HG03060 (cell line): ENCODE measurements at regions not wholly inside any gene's neighbourhood (a gene's known extent, or its start where the extent isn't known, plus 50 kb on each side); places are given as distances from the start of the nearest gene placed in this dataset.
"Not testable (repeated sequence)": the region's sequence is repeated elsewhere in the genome, so short reads cannot be mapped to it uniquely, and the experiment has no call there.

ENCODE experiments used
- ATAC-seq: cut with Tn5 transposase; IDR thresholded peaks from one replicate; pipeline ENCODE4 v1.9.1; 2021; ENCODE audit warnings: low read depth, moderate number of reproducible peaks; ENCODE audit not compliant: unreplicated experiment

DNA sequence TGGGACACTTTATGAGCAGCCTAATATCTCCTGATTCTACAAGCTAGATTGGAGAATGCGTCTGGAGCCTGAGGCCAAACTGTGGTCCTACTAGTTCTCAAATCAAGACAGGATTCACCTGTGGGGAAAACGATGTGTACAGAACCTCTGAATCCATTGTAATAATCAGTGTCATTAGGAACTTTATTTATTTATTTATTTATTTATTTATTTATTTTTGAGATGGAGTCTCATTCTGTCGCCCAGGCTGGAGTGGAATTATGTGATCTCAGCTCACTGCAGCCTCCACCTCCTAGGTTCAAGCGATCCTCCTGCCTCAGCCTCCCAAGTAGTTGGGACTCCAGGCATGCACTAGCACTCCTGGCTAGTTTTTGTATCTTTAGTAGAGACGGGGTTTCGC is 52.6 kb upstream of the KIF26B start:
- not testable (repeated sequence) for ATAC-seq

DNA sequence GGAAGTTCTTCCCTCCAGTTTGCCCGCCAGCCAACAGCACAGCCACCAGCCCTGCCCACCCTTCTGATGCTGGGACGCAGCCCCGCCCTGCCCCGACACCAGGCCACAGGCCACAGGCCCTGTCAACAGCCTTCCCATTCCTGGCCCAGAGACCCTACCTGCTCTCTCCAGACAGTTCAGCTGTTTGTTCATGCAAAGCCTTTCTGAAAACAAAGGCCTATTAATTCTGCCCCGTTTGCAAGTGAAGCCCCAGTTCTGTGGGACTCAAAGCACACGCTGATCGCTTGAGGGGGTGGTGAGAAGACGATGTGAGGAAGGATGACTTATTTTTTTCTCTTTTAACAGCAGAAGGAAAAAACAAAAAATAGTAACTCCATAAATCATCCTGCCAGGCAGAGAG is 55.4 kb upstream of the KIF26B start:
- ATAC-seq = no peak

DNA sequence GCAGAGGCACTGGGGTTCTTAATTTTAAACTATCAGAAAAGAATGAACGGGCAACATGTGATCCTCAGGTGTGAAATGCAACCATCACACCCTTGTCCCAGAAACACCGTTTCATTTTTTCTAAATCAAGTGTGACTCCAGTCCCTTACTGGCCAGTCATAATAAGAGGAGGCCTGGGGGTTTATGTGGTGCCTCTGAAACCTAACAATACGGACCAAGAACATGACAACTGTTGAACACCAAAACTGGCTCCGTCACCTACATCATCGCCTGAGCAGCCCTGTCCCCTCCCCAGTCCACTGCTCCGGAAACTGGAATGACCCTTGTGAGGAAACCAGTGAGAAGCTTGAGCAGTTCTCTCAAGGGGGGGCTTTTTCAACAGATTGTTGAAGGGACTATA is 55.9 kb upstream of the KIF26B start:
- ATAC-seq = no peak

DNA sequence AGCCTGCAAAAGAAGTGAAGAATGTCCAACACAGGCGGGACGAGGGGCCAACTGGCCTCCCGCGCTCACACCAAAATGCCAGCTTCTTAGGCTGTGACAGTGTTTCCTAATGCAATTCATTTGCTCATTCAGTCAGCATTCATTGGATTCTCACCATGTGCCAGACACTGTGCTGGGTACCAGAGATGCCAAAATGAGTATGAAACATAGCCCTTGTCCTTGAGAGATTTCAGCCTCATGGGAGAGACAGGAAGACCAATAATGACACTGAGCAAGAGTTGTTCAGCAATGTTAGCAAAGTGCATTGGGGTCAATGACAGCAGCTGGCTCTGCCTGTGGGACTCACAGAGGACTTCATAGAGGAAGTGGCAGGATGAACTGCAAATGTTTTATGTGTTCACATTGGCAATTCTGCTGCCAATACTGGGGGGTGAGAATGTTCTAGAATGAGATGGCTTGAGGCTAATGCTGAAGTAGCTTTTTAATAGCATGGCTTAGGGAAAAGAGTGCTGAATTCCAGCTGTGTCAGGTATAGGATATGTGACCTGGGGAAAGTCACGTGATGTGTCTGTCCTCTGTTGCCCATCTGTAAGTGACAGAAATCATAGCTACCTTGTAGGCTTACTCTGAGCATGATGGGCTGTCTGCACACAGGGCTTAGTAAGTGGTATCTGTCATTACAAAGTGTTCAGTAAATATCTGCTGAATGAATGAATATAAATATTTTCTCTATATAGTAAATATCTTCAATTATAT is 58.3 kb upstream of the KIF26B start:
- ATAC-seq = no peak

DNA sequence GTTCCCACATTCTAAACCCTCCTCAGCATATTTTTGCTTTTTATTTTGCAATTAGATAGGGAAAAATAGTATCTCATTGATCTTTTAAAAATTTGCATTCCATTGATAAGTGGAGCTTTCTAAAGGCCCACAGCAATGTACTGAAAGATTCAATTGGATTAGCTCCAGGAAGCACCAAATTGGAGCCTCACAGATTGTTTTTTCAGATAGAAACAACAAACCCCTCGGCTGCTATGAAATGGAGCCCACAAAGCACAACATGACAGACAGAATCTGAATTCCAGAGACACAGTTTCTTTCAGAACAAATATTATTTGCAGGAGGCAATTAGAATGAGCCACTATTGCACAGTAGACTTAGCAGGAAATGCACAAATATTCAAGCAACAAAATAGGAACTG is 58.9 kb upstream of the KIF26B start:
- ATAC-seq = no peak

DNA sequence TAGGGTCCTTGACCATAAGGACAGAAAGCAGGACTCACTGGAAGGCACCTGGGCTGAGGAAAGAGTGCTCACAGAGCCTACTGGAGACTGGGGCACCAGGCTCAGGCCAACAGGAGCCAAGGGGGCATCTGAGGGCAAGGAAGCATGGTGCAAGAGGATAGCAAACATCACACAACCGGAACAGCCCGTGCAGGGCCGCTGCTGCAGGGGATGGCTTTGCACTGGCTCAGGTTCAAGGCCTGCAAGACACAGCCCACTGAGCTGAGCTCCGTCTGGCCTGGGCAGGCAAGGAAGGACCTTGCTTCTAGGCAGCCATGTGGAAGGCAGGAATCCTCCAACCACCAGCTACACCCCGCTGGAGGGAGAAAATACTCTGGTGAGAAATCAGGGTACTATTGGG is 59.8 kb upstream of the KIF26B start:
- ATAC-seq = no peak

DNA sequence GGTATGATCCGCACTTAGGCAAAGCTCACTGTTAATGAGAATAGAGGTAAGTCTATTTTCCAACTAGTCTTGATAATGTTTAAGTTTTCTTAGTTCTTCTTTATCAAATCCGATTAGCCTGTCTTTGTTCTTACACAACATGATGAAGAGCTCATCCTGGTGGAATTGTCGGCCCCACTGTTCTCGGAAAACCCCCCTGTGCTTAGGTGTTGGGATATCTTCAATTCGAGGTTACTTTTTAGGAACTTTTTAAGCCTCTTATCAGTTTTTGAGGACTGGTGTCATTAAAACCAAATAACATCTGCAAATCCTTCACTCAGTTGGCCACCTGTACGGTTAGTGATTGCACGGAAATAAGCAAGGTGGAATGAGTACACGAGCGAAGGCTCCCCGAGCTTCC is 60.7 kb upstream of the KIF26B start:
- no peak for ATAC-seq

DNA sequence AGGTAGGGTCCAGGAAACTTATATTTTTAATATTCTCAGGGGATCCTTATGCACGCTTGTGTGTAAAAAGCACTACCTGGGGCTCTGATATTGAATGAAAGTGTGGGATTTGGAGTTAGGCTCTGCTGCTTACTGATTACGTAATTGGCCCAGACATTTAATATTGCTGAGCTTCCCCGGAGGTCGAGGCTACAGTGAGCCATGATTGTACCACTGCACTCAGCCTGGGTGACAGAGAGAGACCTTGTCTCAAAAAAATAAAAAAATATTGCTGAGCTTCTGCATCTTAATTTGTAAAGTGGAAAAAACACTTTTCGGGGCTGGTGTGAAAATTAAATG is 62.2 kb upstream of the KIF26B start:
- ATAC-seq = no peak

DNA sequence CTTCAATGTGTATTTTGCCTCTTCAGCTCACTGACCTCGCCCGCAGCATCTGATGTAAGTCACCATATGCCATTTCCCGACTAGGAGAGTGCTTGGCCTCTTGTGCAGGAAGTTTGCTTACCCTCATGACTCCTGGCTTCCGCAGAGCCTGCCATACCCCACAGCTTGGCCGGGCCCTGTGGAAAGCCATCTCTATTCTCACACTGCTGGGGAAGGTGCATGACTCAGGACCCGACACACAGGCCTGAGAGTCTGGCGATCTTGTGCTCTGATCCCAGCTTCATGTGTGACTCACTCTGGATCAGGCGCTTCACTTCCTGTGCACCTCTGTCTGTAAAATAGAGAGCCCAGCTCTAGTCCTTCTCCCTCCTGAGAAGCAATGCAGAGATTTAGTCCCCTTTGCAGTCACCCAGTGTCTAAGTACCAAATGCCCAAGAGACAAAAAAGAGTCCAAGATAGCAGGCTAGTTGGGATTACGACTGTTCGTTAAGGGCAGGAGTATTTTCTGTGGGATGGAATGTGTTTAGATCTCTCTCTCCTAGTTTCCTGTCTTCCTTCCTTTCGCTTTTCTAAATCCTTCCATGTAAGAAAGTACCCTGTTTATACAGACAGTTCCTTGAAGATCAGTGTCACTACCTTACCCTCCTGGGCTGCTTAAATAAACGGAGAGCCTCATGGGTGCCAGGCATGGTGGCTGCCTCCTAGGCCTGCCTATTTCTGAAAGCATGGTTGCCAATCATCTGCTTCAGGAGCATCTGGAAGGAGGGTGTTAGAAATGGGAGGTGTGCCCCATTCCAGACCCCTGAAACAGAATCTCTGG is 62.8 kb upstream of the KIF26B start:
- ATAC-seq = no peak

DNA sequence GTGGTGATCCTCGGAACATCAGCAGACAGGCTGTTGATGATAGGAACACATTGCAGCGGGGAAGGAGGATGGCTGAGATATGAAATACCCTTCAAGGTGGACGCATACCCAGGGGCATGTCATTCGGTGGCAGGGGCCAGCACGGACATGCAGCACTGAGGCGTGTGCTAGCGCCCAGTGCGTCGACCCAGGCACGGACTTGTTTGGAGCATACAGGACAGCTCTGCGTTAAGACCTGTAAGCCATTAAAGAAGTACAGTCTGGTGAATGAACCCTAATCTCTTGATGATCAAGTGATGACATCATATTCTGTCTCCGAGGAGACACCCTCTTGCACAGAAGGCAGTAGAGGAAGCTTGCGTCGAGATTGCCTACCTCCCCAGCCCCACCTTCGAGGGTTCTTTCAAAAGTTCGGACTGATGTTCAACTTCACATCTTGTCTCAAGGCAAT is 63.6 kb upstream of the KIF26B start:
- no peak for ATAC-seq

DNA sequence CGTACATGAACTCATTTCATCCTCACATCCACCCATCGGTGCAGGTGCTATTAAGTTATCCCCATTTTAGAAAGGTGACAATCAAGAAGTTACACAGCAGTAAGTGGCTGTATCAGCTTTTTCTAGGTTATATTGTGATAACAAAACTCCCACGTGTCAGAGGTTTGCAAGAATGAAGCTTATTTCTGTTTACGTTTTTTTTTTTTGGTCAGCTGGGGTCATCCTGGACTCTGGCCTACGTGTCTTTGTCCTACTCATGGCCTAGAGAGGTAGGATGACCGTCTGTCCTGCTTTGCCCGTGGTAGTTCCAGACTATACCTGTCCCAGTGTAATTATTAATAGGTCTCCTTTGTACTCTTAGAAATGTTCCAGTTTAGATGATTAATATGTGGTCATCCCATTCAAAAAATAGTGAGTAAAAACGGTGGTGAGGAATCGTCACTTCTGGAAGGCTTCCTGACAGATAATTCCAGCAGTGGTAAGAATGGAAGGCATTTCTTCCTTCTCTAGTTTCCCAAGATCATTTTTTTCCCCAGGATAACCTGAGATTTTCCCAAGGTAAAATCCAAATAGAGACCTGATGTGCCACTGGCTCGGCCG is 64.2 kb upstream of the KIF26B start:
- no peak for ATAC-seq

DNA sequence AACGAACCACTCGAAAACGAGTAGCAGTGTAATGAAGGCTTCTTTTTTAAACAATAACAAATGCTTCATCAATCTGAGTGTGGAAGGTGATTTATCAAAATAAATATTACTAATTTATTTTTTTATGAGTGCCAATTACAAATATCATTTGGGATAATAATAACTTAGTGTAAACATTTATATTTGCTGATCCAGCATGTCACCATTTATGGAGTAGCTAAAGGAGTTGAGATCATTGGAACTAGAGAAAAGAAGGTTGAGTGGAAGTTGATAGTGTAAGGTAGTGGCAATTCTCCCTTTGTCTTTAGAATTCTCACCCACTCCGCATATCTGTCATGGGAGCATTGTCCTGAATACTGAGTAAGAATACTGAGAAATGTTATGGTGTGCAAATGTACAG is 67.1 kb upstream of the KIF26B start:
- ATAC-seq = no peak

DNA sequence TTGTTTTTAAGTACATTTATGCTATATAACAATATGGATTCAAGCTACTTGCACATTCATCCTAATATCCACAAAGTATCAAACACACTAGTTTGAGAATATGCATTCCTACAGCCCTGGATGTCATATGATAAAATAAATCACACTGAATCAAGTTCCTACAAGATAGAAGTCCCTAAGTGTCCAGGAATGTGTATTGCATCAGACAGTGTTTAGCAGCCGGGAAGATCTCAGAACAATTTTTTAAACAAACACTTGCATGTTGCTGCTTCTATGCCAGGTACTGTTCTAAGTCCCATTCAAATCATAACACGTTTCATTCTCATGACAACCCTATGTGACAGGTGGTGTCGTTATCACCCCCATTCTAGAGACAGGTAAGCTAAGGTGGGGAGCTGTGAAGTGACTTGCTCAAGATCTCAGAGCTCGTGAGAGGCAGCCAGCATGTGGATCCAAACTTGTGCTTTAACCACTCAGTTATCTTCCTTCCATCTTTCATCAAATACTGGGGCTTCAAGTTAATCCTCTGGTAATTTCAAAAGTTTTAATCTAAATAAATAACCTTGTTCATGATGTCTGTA is 68.3 kb upstream of the KIF26B start:
- ATAC-seq = no peak

DNA sequence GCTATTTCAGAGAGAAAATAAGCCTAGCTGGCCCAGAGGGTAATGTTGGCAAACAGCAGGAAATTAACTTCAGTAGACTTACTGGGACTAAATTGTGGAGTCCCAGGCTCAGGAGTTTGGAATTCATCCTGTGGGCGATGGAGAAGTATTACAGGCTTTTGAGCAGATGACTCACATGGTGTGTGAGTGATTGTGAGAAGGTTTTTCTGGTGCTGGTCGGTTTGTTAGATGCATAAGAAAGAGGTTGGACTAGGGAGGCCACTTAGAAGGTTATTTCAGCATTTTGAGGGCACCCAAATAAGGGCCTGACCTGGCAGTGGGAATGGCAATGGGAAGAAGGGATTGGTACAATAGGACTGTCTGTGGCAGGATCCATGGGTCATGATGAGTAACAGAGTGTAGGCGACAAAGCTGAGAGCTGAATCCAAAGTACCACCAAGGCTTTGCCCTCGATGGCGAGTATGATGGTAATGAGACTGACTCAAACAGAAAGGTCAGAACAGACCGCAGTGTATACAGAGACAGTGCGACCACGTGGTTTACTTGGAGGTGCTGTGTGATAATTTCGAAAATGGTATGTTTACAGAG is 69.2 kb upstream of the KIF26B start:
- ATAC-seq = peak; percentile 67

DNA sequence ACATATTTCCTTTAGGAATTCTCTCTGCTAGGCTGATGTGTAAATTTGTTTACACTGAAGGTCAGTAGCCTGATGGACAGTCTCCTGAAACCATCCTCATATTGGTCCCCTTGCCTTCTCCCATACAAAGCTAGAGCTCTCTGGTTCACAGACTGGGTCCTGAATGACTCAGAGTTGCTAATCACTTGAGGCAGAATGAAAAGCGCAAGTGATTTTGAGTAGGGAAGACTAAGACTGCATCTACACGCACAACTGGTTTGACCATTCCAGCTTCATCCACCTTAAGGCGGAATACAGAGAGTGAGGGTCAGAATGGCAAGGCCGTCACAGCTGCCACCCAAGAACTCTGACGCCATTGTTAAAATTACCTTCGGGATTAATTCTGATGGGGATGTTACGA is 70.2 kb upstream of the KIF26B start:
- no peak for ATAC-seq

DNA sequence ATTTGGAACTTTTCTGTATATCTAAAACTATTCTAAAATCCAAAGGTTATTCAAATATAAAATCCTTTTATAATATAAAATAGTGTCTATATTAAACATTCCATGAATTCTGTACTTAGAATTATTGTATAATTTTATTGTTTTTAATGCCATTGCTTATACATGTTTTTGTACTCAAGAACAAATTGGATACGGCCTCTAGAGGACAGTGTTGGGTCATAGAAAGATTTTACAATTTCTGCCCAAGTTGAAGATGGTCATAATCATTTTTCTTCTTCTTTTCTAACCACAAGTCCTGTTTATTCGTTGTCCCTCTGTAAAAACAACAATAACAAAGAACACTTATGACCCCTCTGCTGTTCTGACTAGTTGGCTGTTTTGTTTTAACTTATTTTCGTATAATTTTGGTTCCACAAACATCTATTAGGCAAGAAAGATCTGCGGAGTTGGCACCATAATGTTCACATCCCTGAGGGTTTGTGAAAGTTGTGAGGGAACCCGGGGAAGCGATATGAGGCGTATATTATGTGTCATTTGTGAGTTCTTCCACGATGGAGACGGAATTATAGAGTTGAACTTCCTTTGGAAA is 75.7 kb upstream of the KIF26B start:
- ATAC-seq = no peak

DNA sequence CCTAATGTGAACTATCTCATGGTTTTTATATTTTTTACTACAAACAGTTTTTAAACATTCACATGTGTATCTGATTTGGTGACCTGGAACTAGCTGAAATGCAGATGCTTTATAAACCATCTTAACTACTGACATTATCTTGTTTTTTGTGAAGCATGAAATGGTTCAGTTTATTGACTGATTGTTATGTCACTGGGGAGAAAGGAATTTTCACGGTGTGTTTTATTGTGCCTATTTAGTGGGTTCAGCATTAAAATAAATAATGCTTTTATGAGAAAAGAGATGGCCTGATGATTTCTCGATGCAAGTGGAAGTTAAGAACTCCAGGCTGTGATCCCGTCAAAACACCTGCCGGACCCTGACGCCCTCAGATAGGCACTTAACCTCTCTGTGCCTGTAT is 79.9 kb upstream of the KIF26B start:
- ATAC-seq = no peak

DNA sequence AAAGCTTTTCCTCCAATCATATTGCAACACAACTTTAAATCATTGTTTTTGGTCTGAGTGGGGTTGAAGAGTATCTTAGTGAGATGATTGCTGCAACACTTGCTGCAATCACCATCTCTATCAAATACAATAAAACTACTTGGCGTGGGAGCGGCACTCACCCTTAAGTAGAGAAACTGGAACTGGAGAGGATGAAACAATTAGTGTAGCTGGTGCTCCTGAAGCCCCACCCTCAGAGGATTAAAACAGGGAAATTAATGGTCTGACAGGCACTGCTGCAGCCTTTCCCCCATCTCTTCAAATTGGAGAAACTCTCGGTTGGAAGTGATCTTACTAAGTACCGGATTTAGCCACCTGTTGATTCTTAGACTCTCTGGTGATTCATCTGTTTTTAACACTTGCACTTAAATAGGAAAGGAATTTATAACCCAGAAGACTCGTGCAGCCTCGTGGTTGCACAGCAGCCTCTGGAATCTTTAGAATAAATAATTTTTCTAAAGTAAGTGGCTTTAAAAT is 80.5 kb upstream of the KIF26B start:
- no peak for ATAC-seq

DNA sequence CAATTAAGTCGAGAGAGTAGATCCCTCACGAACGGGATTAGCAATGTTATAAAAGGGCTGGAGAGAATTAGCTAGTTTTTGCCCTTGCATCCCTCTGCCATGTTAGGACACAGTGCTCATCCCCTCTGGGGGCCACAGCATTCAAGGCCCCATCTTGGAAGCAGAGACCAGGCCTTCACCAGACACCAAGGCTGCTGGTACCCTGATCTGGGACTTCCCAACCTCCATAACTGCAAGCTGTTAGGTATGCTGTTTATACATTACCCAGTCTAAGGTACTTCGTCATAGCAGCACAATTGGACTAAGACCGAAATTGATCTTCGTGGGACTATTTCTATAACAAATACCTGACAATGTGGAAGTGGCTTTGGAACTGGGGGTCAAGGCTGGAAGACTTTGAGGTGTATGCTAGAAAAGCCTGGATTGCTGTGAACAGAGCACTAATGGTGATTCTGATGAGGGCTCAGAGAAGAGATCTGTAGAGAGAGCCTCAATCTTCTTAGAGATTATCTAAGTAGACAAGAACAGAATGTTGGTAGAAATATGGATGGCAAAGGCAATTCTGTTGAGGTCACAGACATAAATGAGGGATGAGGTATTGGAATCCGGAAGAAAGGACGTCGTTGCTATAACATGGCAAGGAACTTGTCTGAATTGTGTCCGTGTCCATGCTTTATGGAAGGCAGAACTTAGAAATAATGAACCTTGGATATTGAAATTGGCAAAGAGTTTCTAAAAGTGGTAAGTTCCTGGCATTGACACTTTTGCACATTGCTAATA is 83.8 kb upstream of the KIF26B start:
- no peak for ATAC-seq

DNA sequence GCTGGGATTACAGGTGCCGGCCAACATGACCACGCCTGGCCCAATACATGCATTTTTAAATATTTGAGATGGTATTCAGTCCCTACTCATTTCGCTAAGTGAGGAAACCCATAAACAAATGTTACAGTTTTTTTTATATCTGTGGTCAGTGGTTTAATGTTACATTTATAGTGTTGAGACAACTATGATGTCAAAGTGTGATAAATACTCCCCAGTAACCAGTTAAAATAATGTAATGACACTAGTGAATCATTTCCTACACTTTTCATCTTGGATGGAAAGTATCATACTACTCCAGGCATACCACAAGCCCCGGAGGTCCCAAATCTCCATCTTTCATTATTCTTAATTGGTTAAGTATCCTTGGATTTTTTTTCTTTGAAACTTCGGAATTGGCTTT is 87.5 kb upstream of the KIF26B start:
- no peak for ATAC-seq
